Middle frontal gyrus (tissue), 1 donor: ENCODE measurements at regions not wholly inside any gene's neighbourhood (a gene's known extent, or its start where the extent isn't known, plus 50 kb on each side); places are given as distances from the start of the nearest gene placed in this dataset.

ENCODE experiments used
- DNase-seq: peaks from one replicate; pipeline ENCODE4 v3.0.0-alpha.2; 2015; ENCODE audit warnings: low spot score; ENCODE audit errors: extremely low spot score

- no peak for DNase-seq
These were observed 368.1 kb upstream of the SEMA6D start for GRCh38 chr15:47349179-47349578.

DNA sequence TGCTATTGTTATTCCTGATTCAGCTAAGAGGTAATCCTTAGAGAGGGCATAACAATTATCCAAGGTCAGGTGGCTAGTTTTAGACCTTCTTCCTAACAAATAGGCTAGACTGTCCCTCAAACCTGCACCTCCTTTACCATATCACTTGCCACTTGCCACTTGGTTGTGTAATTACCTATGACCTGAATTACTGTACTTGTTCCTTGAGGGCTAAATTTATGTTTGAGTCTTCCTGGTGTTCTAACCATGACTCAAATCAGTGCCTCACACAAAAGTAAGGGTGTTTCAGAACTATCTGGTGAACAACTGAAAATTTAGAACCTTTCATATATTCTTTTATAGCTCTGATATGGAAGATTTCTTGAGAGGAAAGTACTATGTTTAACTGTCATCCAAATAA is 365.8 kb upstream of the SEMA6D start:
- no peak for DNase-seq

- no peak for DNase-seq
These were observed 365.1 kb upstream of the SEMA6D start for GRCh38 chr15:47352217-47352616.

GRCh38 chr15:47355759-47356158 is 361.5 kb upstream of the SEMA6D start:
- DNase-seq = no peak

GRCh38 chr15:47356297-47356696 is 361.0 kb upstream of the SEMA6D start:
- DNase-seq = no peak

GRCh38 chr15:47358876-47359275 is 358.4 kb upstream of the SEMA6D start:
- DNase-seq = no peak

GRCh38 chr15:47360305-47360704 is 357.0 kb upstream of the SEMA6D start:
- DNase-seq = no peak

DNA sequence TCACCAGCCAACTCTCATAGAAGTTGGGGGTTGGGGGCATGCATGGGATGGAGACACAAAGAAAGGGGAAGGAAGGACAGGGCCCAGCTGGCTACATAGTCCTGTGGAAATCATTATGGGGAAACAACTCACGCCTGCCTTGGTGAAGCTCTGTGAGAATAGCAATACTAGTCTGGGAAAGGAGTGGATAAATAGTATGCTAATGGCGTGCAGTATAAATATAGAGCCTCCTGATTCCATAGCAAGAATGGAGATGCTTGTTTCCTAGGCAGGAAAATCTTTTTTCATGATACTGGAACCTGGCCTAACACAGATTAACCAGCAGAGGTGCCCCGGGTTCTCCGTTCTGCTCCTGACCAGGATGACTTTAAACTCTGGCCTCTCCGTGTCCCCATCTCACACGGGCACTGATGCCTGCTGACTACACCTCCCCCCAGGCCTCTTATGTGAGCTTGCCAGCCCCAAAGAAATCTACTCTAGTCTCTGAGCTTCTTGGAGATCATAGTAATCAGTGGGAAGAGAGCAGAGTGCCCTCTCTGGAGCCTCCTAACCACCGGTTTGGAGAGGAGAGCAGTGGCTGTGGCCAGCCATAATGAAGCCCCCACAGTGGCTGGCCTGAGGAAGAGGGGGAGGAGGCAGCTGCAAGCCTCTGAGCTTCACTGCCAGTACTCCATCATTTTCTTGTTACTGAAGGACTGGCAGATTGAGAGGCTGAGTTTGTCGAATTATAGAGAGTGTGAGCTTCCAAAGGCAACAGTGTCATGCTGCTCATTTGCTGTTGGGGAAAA is 355.0 kb upstream of the SEMA6D start:
- DNase-seq = no peak

GRCh38 chr15:47363653-47364052 is 353.7 kb upstream of the SEMA6D start:
- DNase-seq = no peak

DNA sequence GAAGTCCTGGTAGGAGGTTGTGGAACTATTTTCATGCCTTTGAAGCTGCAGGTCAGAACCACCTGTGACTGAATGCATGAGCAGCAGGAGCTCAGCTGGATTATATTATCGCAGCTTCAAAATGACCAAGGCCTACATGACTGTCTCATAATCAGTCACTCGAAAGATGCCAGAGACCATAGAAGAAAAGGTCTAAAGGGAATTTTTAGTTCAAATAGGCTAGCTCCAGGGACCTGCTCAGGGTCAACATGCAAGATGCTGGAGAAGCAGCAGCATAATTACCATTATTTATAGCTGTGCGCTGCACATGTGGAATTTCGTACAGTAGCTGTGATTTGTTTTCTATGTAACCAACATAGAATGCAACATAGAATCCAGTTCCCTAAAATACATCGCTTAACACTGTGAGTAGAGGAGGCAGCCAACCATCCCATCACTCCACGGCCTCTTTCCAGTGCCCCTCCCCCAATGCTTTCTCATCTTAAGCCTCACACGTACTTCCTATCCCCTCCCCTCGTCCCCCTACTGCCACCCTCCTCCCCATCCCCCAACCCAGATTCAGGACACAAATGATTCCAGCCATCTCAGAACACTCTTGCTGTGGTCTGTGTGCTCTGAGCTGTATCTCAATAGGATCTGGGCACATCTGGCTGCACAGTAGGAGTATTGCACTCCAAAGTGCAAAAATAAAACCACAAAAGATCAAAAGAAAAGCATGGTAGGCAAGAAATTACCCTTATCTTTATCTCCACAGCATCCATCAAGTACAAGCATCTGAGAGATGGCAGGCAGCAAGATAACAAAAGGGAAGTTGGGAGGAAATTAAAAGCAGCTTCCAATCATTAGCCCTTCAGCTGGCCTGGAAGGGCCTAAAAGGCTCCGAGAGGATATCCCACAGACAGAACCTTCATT is 352.8 kb upstream of the SEMA6D start:
- DNase-seq = no peak

- DNase-seq = no peak
These were observed 350.4 kb upstream of the SEMA6D start for GRCh38 chr15:47366884-47367283.

DNA sequence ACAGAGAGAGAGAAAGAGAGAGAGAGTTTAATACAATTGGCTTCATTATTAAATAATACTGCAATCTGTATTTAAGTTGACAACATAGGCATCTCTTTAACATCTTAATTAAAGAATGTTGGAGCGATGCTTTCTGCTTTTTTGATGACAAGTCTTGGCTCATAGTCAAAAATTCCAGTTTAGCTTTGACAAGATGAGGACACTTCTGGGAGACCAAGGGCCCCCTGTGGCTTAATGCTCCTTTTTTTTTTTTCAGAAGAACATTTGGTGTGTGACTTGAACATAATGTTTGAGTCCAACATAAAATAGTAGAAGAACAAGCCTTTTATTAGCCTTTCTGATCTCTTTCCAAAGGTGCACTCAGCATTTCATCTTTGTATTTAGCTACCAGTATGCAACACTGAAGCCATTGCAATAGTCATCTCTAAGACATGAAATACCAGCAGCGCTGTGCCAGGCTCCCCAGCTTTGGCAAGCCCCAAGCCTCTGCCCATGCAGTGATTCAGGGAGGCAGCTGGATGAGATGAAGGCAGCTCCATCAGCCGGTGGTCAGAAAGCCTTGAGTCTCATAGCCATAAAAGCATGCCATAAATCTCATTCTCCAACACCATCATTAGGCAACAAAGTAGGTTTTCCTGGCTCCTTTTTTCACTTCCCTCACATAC is 349.4 kb upstream of the SEMA6D start:
- DNase-seq = no peak

GRCh38 chr15:47371939-47372338 is 345.4 kb upstream of the SEMA6D start:
- DNase-seq = no peak

DNA sequence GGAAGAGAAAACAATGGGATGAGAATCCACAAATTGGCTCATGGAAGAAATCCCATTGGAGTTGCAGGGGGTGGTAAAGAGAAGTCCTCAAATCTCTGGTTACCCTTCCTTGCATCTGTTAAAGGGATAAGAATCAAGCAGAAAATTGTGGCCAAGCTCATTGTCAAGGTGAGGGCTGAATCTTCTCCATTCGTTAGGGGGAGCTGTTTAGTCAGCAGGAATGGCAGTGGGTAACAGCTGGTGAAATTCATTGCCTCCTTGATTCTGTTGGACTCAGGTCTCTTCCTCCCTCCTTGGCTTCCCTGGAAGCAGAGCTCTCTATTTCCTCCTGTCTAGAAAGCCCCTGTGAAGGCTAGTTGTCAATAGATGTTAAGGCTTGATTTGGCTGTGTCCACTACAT is 343.1 kb upstream of the SEMA6D start:
- DNase-seq = no peak

GRCh38 chr15:47376190-47376589 is 341.1 kb upstream of the SEMA6D start:
- DNase-seq = no peak

- no peak for DNase-seq
These were observed 339.8 kb upstream of the SEMA6D start for GRCh38 chr15:47377465-47377864.

DNA sequence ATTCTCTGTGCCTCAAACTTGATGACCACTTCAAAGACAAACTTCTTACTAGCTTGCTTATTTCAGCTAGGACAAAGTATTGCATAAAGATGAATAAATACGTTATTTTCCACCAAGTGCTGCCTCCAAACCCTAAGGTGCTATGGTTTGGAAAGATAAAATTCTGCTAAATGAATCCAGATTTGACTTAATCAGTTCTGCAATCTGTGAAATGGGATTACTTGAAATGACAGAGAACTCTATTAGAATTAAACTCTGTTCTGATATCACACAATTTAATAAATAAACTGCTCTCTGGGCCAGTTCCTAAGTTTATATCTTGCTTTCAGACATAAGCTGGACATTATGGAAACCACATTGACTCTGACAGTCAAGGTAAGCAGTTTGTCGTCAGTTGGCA is 338.8 kb upstream of the SEMA6D start:
- DNase-seq = no peak

DNA sequence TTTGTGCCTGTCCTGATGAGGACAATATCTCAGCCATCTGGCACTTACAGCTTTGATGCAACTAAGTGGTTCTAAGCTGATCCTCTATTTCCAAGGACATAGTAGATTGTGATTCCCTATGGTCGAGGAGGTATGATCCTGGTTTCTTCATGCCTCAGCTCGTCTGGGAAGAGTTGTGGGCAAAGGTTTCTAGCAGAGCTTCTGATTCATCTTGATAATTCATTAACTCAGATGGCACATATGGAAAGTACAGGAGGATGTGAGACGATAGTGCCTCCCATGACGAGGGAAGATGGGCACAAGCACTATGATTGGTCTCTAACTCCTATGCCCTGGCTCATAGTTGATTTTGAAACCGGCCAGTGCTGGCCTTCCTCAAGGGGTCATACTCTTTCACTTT is 334.2 kb upstream of the SEMA6D start:
- no peak for DNase-seq

DNA sequence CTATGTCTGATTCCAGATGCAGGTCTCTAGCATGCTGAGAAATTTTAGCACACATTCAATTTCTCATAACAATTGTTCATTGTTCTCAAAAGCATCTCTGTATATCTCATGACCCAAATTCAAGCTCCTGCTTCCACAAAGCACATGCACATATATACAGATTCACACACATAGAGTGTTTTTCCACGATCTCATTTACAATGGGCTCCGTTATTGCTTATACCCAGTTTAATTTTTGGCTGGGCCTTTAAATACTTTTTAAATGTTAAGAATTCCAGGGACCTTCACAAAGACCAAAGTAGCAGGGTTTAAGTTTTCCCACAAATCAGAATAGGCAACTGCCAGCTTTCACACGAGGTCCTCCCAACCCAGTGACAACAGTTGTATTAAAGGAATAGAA is 333.5 kb upstream of the SEMA6D start:
- no peak for DNase-seq

- no peak for DNase-seq
These were observed 333.0 kb upstream of the SEMA6D start for GRCh38 chr15:47384341-47384740.

DNA sequence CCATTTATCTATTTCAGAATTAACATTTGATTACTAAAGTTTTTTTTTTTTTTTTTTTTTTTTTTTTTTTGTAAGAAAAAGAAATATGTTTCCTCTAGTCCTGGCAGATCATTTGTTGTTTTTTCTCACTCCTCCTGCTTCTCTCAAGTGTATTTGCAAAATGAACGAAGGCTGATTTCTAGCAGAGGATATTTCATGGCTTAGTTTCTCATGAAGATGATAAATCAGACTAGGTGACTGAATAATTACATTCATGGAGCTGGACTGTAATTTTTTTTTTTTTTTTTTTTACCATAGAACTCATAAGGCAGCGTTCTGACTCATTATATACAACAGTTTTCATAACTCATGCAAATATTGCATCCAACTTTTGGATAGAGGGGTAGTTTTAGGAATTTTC is 332.5 kb upstream of the SEMA6D start:
- DNase-seq = no peak

GRCh38 chr15:47386459-47386858 is 330.8 kb upstream of the SEMA6D start:
- DNase-seq = no peak
